Cardiac fibroblast (primary cell): ENCODE measurements at regions not wholly inside any gene's neighbourhood (a gene's known extent, or its start where the extent isn't known, plus 50 kb on each side); places are given as distances from the start of the nearest gene placed in this dataset.
"Not testable (repeated sequence)": the region's sequence is repeated elsewhere in the genome, so short reads cannot be mapped to it uniquely, and the experiment has no call there.

Source experiments
- DNase-seq, 2 donors: peaks; one replicate each; pipeline versions ENCODE4 v3.0.0 to v3.0.0-alpha.2; 2010; ENCODE audit warnings: low read depth in 2 of 2
- H3K4me3 ChIP-seq, 2 donors: replicated peaks in 1 of 2; 1 replicate in 1 of 2; 2 replicates in 1 of 2; pipeline ENCODE4 v1.5.1; 2011; ENCODE audit warnings: low read depth in 2 of 2, low read length in 2 of 2, mild to moderate bottlenecking in 2 of 2, moderate library complexity in 1 of 2
- TF ChIP-seq, protein P1 (sequence below): IDR thresholded peaks from one replicate; pipeline ENCODE4 v1.5.1; 2011; ENCODE audit warnings: low read depth, mild to moderate bottlenecking, low read length, inconsistent platforms

GRCh38 chrX:108993909-108994308 is 257.5 kb upstream of the IRS4 start:
- TF ChIP-seq, protein P1, sequence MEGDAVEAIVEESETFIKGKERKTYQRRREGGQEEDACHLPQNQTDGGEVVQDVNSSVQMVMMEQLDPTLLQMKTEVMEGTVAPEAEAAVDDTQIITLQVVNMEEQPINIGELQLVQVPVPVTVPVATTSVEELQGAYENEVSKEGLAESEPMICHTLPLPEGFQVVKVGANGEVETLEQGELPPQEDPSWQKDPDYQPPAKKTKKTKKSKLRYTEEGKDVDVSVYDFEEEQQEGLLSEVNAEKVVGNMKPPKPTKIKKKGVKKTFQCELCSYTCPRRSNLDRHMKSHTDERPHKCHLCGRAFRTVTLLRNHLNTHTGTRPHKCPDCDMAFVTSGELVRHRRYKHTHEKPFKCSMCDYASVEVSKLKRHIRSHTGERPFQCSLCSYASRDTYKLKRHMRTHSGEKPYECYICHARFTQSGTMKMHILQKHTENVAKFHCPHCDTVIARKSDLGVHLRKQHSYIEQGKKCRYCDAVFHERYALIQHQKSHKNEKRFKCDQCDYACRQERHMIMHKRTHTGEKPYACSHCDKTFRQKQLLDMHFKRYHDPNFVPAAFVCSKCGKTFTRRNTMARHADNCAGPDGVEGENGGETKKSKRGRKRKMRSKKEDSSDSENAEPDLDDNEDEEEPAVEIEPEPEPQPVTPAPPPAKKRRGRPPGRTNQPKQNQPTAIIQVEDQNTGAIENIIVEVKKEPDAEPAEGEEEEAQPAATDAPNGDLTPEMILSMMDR: no peak
- no peak for DNase-seq
- H3K4me3 ChIP-seq: no peak overlapping the region

- DNase-seq: not testable (repeated sequence)
These were observed 236.5 kb upstream of the IRS4 start for GRCh38 chrX:108972899-108973298.

GRCh38 chrX:108947205-108947604 is 210.8 kb upstream of the IRS4 start:
- DNase-seq: no peak
- no peak overlapping the region for H3K4me3 ChIP-seq
- TF ChIP-seq, protein P1: no peak

More at GRCh38 chrX:108972899-108973298, 236.5 kb upstream of the IRS4 start:
- not testable (repeated sequence) for H3K4me3 ChIP-seq

- no peak overlapping the region for H3K4me3 ChIP-seq
- TF ChIP-seq, protein P1: no peak
- DNase-seq: no peak
These were observed 210.2 kb upstream of the IRS4 start for GRCh38 chrX:108946531-108946930.

DNA sequence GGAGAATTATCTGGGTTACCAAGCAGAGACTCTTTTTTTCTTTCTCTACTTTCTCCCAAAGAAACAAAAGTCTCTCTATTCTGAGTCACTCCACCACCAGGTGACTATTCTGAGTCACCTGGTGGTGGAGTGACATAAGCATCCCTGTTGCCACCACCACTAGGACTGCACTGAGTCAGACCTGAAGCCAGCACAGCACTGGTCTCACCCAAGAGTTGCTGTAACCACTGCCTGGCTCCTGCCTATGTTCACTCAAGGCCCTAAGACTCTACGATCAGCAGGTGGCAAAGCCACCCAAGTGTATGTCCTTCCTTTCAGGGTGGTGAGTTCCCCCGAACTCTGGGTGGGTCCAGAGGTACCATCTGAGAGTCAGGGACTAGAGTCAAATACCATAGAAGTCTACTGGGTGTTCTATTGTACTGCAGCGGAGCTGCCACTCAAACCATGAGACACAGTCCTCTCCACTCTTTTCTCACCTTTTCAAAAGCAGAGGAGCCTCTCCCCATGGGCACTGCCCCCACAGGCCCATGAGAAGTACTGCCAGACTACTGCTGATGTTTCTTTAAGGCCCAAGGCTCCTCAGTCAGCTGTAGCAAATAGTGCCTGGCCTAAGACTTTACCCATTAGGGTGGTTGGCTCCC is 209.6 kb upstream of the IRS4 start:
- TF ChIP-seq, protein P1: no peak
- H3K4me3 ChIP-seq: no peak overlapping the region
- DNase-seq: no peak

GRCh38 chrX:108914791-108915190 is 178.4 kb upstream of the IRS4 start:
- TF ChIP-seq, protein P1: no peak
- DNase-seq: no peak
- H3K4me3 ChIP-seq: no peak overlapping the region

GRCh38 chrX:108903831-108904230 is 167.5 kb upstream of the IRS4 start:
- not testable (repeated sequence) for H3K4me3 ChIP-seq, DNase-seq

DNA sequence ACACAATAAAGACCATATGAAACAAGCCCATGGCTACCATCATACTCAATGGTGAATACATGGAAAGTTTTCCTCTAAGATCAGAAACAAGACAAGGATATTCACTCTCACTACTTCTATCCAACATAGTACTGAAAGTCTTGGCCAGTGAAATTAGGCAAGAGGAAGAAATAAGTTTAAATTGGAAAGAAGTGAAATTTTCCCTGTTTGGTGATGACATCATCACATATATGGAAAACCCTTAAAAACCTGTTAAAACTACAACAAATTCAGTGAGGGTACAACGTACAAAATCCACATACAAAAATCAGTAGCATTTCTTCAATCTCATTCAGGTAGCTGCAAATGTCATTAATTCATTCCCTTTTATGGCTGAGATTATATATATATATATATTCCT is 164.0 kb upstream of the IRS4 start:
- TF ChIP-seq, protein P1: no peak
- no peak overlapping the region for H3K4me3 ChIP-seq
- DNase-seq: no peak

DNA sequence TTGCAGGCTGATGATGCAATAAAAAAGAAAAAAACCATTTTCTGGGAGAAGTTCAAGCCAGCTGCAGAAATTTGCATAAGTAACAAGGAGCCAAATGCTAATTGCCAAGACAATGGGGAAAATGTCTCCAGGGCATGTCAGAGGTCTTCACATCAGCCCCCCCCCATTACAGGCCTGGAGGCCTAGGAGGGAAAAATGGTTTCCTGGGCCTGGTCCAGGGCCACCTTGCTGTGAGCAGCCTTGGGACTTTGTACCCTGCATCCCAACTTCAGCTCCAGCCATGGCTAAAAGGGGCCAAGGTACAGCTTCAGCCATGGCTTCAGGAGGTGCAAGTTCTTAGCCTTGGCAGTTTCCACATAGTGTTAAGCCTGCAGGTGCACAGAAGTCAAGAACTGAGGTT is 160.0 kb upstream of the IRS4 start:
- H3K4me3 ChIP-seq, DNase-seq: not testable (repeated sequence)
